ENCODE measurements at regions not wholly inside any gene's neighbourhood (a gene's known extent, or its start where the extent isn't known, plus 50 kb on each side); places are given as distances from the start of the nearest gene placed in this dataset.

- ChIA-PET CTCF (no interaction called here), SMC1A (ENCODE audit: uncharacterized antibody, unreplicated experiment) (no interaction called here), POLR2A (no interaction called here), RAD21 (ENCODE audit: unreplicated experiment) (no interaction called here)
- H3K27ac ChIP-seq (ENCODE audit: control insufficient read depth, insufficient read depth), result no peak overlapping the region
- no peaks in the 10 kb centered on the region for H3K4me1 ChIP-seq (ENCODE audit: control insufficient read depth, insufficient read depth, low read length)
- BruUV-seq (replicated peaks), result no TSS peak
- H3K36me3 ChIP-seq (ENCODE audit: control insufficient read depth in 2 of 2, insufficient read depth in 2 of 2, low read length in 1 of 2), result no peaks in the 10 kb centered on the region
- no peaks in the 10 kb centered on the region for H3K27me3 ChIP-seq (replicated peaks in 1 of 2; ENCODE audit: control insufficient read depth in 2 of 2, insufficient read depth in 2 of 2, low read length in 1 of 2)
- DNase-seq (ENCODE audit: low read depth, low spot score) (no peak), FAIRE-seq (no peak), ATAC-seq (no peak)
- H2AFZ ChIP-seq (ENCODE audit: control insufficient read depth, low read depth, low read length), result no peak overlapping the region
- TF ChIP-seq IRF5 (IDR thresholded peaks at IDR 0.05; ENCODE audit: borderline replicate concordance) (no peak), IKZF2 (IDR thresholded peaks at IDR 0.05) (no peak), RUNX3 (IDR thresholded peaks at IDR 0.05; ENCODE audit: low read length) (no peak), TAF1 (IDR thresholded peaks at IDR 0.05; ENCODE audit: borderline replicate concordance, low read depth, low read length) (no peak), ATF7 (IDR thresholded peaks at IDR 0.05; ENCODE audit: low read depth) (no peak), CEBPZ (IDR thresholded peaks at IDR 0.05; ENCODE audit: low read depth, low read length) (no peak), POLR2AphosphoS2 (IDR thresholded peaks at IDR 0.05; ENCODE audit: low read depth, low read length) (no peak), POLR2A (IDR thresholded peaks at IDR 0.05; ENCODE audit: low read depth, low read length) (no peak), PKNOX1 (IDR thresholded peaks at IDR 0.05) (no peak), SMC3 (IDR thresholded peaks at IDR 0.05; ENCODE audit: borderline replicate concordance, low read length) (no peak), RAD51 (IDR thresholded peaks at IDR 0.05) (no peak), BACH1 (IDR thresholded peaks at IDR 0.05; ENCODE audit: borderline replicate concordance) (no peak), POU2F2 (IDR thresholded peaks at IDR 0.05; ENCODE audit: borderline replicate concordance, low read depth, low read length) (no peak), IRF3 (IDR thresholded peaks at IDR 0.05) (no peak), ZBED1 (IDR thresholded peaks at IDR 0.05; ENCODE audit: borderline replicate concordance) (no peak), NR2F1 (conservative IDR thresholded peaks at IDR 0.05) (no peak)
- in situ Hi-C loops (cut with MboI), result no loop called here
- intact Hi-C loops (cut with micrococcal nuclease; ENCODE audit: unreplicated experiment), result no loop called here
- H3K4me2 ChIP-seq (ENCODE audit: control insufficient read depth, insufficient read depth), result no peak overlapping the region
- no peak overlapping the region for H3K4me3 ChIP-seq
- H4K20me1 ChIP-seq (ENCODE audit: control insufficient read depth, insufficient read depth), result no peaks in the 10 kb centered on the region
- H3K9me3 ChIP-seq (replicated peaks; ENCODE audit: control insufficient read depth, insufficient read depth, low read length), result no peaks in the 10 kb centered on the region
- H3K79me2 ChIP-seq (ENCODE audit: control insufficient read depth, insufficient read depth, low read length), result no peaks in the 10 kb centered on the region
- H3K9ac ChIP-seq (ENCODE audit: control insufficient read depth, insufficient read depth, low read length), result no peak overlapping the region
- WGBS (ENCODE audit: insufficient coverage, insufficient replicate concordance, low lambda C conversion rate, missing lambda C conversion rate), result 13% methylated on average over 3 of the region's 3 CpGs
Measured at GRCh38 chr10:8778713-8779112, 724.2 kb downstream of the GATA3 start.
